ENCODE measurements at regions not wholly inside any gene's neighbourhood (a gene's known extent, or its start where the extent isn't known, plus 50 kb on each side); places are given as distances from the start of the nearest gene placed in this dataset.

DNA sequence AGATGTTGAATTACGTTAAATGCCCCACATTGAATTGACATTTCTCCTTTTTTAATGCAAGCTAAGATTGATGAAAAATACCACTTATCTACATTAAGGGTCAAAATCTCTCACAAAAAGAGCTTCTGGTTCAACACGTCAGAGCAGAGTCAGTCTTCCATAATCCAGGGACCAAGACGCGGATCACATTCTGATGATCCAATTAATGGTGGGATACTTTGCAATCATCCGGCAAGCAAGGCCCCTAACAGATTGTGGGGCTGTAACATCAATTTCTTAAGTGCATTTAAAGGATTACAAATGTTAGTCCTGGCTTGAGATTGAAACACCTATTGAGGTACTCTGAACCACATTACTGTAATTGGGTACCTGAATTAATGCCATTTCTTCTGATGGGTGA, 120.2 kb upstream of the ESRRG start:
- TF ChIP-seq CTCF (conservative IDR thresholded peaks at IDR 0.05; ENCODE audit: low read length) = no peak
- TF ChIP-seq EZH2phosphoT487 (IDR thresholded peaks at IDR 0.05; ENCODE audit: borderline replicate concordance, low read depth, low read length) = no peak

All from OCI-LY7 (cell line).